CD4-positive, alpha-beta T cell treated with Interleukin-21 for 1 hour (primary cell): ENCODE measurements at regions not wholly inside any gene's neighbourhood (a gene's known extent, or its start where the extent isn't known, plus 50 kb on each side); places are given as distances from the start of the nearest gene placed in this dataset.
"Not testable (repeated sequence)": the region's sequence is repeated elsewhere in the genome, so short reads cannot be mapped to it uniquely, and the experiment has no call there.

Source experiments
- DNase-seq: peaks from one replicate; pipeline ENCODE4 v3.0.0-alpha.2; 2020

GRCh38 chrX:150217609-150218008 lies 145.5 kb upstream of the MAMLD1 start:
- DNase-seq, result no peak

- DNase-seq, result no peak
These were observed 143.5 kb upstream of the MAMLD1 start for GRCh38 chrX:150219374-150220185.

DNA sequence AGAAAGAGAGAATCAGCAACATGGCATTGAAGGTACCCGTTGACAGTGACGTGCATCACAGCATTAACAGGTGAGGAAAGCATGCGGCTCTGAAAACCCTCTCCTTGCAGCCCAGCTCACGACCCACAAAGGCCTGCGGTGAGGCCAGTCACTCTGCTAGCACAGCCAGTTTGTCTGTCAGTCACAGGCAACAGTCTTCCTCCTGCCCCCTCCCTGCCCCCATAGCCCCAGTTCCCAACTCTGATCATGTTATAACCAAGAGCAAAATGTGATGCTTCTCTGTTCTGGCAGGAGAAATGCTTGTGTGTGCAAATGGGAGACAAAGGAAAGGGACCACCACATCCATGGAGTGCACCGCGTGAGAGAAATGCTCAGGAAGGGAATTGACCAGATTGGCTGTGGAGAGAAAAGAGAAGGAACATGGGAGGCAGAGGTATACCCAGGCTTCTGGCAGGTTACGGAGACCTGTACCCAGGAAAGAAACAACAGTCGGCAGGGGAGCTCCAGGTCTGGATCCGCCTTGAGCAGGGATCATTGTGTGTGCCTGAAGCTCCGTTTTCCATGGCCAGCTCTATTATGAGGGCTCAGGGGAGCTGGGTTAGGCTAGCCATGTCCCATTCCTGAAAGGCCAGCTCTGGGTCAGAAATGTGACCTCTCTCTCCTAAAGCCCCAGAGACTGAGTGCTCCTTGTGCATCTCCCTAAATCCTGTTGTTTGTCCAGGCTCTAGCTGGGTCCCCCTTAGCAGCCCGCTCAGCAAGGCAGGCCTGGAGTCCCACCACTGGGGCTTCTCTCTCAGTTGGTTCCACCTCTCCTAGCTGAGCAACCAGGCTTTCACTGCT lies 139.7 kb upstream of the MAMLD1 start:
- no peak for DNase-seq

DNA sequence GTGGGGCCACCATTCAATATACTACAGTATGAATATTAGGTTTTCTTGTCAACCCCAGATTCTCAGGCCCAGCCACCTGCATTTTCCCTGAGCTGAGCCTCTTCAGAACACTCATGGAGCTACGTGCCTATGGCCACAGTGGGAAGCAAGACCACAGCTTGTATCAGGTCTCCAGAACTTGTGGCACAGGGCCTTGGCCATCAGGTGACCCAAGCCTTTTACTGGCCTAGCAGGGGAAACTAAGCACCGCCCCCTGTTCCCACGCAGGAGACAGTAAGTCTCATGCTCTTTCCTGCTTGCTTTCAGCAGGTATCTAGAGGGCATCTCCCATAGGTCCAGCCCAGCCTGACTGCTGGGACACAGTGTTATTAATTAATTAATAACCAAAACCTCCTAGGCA lies 138.4 kb upstream of the MAMLD1 start:
- DNase-seq, result no peak

DNA sequence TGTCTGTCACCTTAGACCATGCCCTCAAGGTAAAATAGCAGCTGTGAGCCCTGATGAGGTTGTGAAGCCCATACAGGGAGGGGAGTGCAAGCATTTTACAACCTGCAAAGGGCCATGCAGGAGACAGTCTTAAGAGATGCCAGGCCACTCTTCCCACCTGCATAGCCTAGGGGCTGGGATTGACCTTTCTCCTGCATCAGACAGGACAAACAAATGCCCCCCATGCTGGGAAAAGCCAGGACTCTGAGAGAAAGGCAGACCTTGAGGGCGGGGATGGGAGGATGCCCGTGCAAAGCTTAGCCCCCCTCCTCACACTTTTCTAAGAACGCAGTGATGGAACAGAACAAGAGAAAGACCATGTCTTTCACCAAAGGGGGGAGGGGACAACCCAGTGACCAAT lies 137.9 kb upstream of the MAMLD1 start:
- DNase-seq, result no peak

DNA sequence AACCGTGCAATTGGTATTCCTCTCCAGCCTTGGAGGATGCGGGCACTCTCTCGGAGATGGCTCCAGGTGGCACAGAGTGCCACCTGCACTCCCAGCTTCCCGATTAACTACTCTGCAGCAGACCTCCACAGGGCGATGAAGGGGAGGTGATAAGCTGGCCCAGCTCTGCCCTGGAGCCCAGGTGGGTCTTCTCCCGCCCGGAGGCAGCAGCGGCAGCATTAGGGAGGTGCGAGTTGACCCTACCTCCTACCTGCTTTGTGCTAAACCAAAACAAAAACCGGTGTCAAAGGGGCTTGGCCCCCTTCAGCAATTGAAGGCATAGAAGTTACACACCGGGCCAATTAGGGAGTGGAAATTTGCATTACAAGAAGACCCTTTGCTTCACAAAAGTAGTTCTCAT lies 137.4 kb upstream of the MAMLD1 start:
- DNase-seq, result no peak

DNA sequence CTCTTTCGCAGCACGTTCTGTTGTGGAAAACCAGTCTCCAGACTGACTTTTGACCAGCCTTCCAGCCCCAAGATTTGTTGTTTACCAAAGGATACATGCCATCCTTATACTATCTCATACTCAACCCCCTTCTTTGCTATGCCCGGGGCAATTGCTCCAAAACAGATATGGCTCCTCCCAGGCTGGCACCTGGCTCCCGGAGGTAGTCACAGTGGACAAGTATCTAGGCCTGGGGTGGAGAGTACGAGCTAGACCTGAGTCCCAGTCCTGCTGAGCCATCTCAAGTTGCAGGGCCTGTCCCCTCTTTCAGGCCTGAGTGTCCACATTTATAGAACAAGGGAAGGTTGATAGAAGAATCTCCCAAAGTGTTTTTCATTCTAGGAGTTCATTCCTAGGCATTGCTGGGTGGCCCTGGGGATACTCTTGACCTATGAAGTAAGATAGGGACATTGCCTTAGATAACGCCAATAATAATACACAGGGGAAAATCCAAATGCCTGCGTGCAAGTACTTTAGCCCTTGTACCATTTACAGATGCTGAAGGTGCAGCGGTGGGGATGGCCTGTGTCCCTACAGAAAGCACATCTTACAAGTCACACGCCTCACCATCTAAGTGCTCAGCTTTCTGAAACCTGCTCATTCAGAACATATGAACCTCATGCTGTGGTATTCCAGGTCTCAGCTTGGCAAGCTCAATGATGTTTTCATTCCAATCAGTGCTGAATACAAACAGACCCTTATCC lies 136.7 kb upstream of the MAMLD1 start:
- DNase-seq, result no peak

DNA sequence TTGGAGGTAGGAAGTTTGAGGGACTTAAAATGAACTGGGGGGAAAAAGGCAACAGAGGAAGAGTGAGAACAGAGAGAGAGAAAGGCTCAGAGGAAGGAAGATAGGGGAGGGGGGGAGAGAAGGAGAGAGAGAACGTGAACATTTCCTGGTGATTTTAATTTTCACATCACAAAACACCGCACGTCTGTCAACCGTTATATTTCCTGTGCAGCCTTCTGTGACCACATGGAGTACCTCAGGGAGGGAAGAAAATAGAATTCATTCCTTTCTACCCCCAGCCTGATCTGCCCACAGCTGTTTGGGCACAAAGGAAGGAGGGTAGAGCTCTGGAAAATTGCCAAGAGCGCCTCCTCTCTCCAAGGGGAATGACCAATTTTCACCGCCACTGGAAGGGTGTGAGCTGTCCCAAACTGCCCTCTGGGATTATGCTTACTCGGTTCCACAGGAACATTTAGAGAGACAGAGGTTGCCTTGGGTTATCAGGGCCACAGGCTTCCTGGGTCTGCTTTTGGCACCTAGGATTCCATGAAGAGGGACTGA lies 135.7 kb upstream of the MAMLD1 start:
- DNase-seq, result no peak

DNA sequence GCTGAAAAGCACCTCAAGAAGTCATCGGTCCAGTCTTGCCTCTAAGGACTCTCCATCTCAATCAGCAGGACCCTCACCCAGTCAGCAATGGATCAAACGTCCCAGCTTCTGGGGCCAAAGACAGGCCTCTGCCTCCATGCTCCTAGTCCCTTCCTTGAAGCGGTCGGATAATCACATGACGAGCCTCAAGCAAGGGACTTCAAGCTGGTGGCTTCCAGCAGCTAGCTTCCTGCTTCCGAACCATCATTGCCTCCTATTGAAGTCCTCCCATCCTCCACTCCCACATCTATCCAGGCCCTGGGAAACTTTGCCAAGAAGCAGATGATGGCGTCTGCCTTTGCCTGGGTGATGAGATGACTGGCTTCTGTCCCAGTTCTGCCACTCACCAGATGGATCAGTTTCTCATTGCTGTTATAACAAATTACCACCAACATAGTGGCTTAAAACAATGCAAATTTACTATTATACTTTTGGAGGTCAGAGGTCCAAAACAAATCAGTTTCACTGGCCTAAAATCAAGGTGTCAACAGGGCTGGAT lies 135.2 kb upstream of the MAMLD1 start:
- no peak for DNase-seq

DNA sequence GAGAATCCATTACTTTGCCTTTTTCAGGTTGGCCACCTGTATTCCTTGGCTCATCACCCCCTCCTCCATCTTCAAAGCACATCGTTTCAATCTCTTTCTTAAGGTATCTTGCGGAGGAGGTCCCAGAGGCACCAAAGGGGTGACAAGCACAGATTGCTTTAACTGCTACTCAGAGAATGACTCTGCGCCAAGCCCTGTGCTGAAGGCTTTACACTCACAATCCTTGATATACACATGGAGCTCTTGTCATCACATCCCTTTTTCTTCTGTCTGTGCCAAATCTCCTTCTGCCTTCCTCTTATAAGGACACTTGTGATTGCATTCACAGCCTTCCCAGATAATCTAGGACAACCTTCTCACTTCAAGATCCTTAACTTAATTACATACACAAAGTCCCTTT lies 134.7 kb upstream of the MAMLD1 start:
- DNase-seq, result no peak

- DNase-seq, result no peak
These were observed 134.1 kb upstream of the MAMLD1 start for GRCh38 chrX:150229030-150229429.

GRCh38 chrX:150229481-150229880 lies 133.6 kb upstream of the MAMLD1 start:
- DNase-seq, result no peak

DNA sequence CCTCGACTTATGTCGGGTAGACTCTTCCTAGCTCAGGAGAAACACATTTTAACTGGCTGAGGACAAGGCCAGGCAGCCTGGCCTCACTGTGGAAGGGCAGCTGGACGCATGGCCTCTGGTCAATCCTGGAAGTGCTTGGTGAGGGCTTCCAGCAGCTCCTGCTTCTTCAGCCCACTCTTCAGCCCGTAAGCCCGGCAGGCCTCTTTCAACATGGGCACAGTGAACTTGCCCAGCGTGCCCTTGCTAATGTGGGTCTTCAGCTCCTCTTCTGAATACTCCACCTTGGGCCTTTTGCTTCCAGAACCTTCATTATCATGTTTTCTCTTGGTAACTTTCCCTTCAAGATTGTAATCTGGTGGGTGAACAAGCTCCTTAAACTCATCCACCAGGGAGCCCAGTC lies 132.2 kb upstream of the MAMLD1 start:
- DNase-seq, result not testable (repeated sequence)

DNA sequence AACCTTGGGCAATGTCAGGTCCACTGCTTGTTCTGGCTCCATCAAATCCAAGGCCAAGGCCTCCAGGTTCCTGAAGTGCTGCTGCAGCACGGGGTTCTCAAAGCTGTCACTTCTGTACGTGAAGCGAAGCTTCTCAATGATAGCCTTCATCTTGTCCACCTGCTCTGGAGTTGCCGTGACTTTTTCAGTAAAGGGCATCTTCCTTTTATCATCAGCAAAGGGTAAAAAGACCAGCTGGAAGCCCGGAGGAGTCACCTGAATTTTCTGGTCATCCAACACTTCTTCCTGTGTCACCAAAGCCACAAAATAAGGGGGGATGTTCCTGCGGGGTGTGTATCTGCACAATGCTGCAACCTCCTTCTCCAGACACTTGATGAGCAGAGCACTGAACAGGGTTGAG lies 131.7 kb upstream of the MAMLD1 start:
- DNase-seq, result not testable (repeated sequence)

GRCh38 chrX:150232222-150232621 lies 130.9 kb upstream of the MAMLD1 start:
- DNase-seq, result not testable (repeated sequence)

DNA sequence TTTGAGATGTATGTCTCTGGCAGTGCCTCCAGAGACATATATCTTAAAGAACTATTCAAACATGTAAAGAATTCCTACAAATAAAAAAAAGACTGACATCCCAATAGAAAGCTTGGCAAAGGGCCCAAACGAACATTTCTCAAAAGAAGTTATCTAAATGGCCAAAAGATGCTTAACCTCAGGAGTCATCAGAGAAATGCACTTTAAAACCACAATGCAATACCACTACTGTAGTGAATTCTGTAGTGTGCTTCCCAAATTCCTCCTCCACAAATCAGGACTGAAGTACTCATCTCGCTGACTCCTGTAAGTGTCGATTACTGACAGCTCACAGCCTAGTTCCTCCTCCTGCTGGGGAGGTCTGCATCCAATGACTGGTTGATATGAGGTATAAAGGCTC lies 129.0 kb upstream of the MAMLD1 start:
- DNase-seq, result no peak

GRCh38 chrX:150236327-150236726 lies 126.8 kb upstream of the MAMLD1 start:
- no peak for DNase-seq

GRCh38 chrX:150238632-150239382 lies 124.3 kb upstream of the MAMLD1 start:
- DNase-seq, result no peak

DNA sequence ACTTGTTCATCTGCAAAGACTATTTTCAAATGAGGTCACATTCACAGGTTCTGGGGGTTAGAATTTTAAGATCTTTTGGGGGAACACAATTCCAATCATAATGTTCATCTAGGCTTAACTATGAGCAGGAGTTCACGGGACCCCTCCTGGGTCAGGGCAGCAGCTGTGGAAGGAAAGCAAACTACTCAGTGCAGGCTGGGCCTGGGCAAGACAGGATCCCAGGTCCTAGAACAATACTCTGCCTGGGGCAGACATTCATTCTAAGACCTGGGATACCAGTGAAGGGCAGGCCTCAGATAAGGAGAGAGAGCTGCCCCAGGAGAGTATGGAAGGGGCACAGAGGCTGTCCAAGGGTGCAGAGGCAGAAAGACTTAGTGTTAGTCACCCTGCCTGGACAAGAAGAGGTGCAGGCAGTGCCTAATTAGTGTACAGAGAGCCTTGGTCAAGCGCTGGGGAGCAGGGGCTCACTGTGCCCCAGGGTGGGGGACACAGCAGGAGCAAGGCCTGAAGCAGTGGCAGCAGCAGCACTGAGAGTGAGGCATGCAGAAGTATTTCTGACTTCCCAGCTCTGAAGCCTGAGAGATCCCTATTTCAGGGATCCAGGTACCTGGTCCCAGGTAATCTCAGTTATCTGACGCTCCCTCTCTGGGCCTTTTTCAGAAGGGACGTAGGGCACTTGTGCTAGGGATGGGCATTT lies 123.0 kb upstream of the MAMLD1 start:
- DNase-seq, result no peak

DNA sequence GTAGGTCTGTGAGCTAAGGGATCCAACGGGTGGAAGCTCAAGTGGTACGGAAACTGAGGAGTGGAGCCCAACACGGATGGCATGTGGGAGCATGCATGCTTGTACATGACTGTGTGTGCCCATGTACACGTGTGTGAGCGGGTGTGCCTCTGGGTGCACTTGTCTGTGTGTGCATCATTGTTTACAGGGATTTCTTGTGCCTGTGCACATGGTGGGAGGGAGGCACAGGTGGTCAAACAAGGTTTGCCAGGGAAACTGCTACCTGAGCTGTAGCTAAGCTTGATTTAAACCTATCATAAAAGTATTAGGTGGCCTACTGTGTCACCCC lies 122.5 kb upstream of the MAMLD1 start:
- DNase-seq, result no peak

GRCh38 chrX:150253959-150254620 lies 109.0 kb upstream of the MAMLD1 start:
- no peak for DNase-seq
